Endothelial cell (in vitro differentiated cells): ENCODE measurements at regions not wholly inside any gene's neighbourhood (a gene's known extent, or its start where the extent isn't known, plus 50 kb on each side); places are given as distances from the start of the nearest gene placed in this dataset.
"Not testable (repeated sequence)": the region's sequence is repeated elsewhere in the genome, so short reads cannot be mapped to it uniquely, and the experiment has no call there.

ENCODE experiments used
- DNase-seq: peaks from one replicate; pipeline ENCODE4 v3.0.0; 2021; ENCODE audit warnings: low spot score
- H3K27ac Mint-ChIP-seq: one replicate; pipeline ENCODE4 v1.8.0; 2021; ENCODE audit warnings: mixed read lengths, inconsistent platforms; ENCODE audit not compliant: unreplicated experiment
- H3K27me3 Mint-ChIP-seq: one replicate; pipeline ENCODE4 v1.8.0; 2021; ENCODE audit warnings: mild to moderate bottlenecking, moderate library complexity, mixed read lengths, inconsistent platforms; ENCODE audit not compliant: unreplicated experiment
- H3K36me3 Mint-ChIP-seq: one replicate; pipeline ENCODE4 v1.8.0; 2021; ENCODE audit warnings: mild to moderate bottlenecking, low read depth, mixed read lengths, inconsistent platforms; ENCODE audit not compliant: unreplicated experiment
- H3K4me1 Mint-ChIP-seq: one replicate; pipeline ENCODE4 v1.8.0; 2021; ENCODE audit warnings: mild to moderate bottlenecking, mixed read lengths, inconsistent platforms; ENCODE audit not compliant: unreplicated experiment
- H3K4me3 Mint-ChIP-seq: one replicate; pipeline ENCODE4 v1.8.0; 2021; ENCODE audit warnings: mild to moderate bottlenecking, mixed read lengths, inconsistent platforms; ENCODE audit not compliant: unreplicated experiment
- H3K9me3 Mint-ChIP-seq: one replicate; pipeline ENCODE4 v1.8.0; 2021; ENCODE audit warnings: mixed read lengths, inconsistent platforms; ENCODE audit not compliant: unreplicated experiment
- TF ChIP-seq, protein P1 (sequence below): fragments of 200-600 bp; sonication (generic); IDR thresholded peaks from one replicate; pipeline ENCODE4 v1.5.0; 2021; ENCODE audit warnings: antibody characterized with exemption; ENCODE audit not compliant: unreplicated experiment

DNA sequence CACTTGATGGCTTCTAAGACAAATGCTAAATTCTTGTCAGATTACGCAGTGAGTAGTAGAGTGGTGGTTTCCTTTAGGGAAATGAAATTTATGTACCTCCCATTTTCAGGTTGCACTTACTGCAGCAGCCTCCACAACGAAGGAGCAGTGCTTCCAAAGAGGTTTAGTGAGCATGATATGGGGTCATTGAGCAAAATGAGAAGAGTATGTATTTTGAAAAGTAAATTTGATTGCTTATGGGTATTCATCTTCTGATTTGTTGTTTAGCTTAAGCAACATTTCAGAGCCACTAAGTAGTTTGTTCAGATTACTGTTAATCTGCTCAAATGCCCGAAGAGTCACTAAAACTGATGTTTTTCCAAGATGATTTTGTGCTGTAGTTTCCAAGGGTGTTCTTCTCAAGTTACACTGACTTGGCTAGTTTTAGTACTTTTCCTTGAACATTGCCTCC lies 493.6 kb downstream of the PCNX1 start:
- TF ChIP-seq, protein P1, sequence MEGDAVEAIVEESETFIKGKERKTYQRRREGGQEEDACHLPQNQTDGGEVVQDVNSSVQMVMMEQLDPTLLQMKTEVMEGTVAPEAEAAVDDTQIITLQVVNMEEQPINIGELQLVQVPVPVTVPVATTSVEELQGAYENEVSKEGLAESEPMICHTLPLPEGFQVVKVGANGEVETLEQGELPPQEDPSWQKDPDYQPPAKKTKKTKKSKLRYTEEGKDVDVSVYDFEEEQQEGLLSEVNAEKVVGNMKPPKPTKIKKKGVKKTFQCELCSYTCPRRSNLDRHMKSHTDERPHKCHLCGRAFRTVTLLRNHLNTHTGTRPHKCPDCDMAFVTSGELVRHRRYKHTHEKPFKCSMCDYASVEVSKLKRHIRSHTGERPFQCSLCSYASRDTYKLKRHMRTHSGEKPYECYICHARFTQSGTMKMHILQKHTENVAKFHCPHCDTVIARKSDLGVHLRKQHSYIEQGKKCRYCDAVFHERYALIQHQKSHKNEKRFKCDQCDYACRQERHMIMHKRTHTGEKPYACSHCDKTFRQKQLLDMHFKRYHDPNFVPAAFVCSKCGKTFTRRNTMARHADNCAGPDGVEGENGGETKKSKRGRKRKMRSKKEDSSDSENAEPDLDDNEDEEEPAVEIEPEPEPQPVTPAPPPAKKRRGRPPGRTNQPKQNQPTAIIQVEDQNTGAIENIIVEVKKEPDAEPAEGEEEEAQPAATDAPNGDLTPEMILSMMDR = no peak

DNA sequence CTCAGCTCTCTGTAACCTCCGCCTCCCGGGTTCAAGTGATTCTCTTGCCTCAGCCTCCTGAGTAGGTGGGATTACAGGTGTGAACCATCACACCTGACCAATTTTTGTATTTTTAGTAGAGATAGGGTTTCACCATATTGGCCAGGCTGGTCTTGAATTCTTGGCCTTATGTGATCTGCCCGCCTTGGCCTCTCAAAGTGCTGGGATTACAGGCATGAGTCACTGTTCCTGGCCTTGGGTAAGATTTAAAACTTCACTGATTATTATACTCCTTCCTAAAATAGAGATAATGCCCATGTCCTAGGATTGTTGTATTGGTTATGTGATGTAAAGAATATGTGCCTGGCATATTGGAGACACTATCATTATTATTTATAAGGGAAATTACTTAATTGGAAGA lies 495.2 kb downstream of the PCNX1 start:
- H3K9me3 Mint-ChIP-seq, H3K27me3 Mint-ChIP-seq, H3K4me1 Mint-ChIP-seq, H3K4me3 Mint-ChIP-seq, H3K36me3 Mint-ChIP-seq, H3K27ac Mint-ChIP-seq, DNase-seq: not testable (repeated sequence)

More for the DNA sequence above, 493.6 kb downstream of the PCNX1 start:
- Mint-ChIP-seq H3K4me3 (no peak overlapping the region), H3K27ac (no peak overlapping the region), H3K27me3 (no peaks in the 10 kb centered on the region), H3K36me3 (peaks cover 5% of the 10 kb centered on the region), H3K9me3 (no peaks in the 10 kb centered on the region), H3K4me1 (peaks cover 6% of the 10 kb centered on the region)
- no peak for DNase-seq

DNA sequence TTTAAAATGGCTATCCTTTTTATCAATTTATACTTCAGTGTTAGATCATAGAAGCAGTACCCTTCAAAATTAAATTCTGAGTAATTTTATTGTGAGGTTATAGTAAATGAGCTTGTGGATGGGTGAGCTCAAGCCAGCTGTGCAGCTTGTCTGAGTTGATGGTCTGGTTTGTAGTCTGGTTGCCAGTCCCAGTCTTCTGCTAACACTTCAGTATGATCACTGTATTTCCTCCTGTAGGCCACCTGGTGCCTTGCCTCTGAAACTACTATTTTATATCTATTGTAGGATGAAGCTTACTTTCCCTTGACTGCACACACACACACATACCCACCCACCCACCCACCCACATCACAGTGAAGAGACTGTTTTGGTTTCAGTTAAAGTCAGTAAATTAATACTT lies 496.4 kb downstream of the PCNX1 start:
- peak; percentile 6 for DNase-seq
- H3K9me3 Mint-ChIP-seq = no peaks in the 10 kb centered on the region
- peaks cover 12% of the 10 kb centered on the region for H3K4me1 Mint-ChIP-seq
- H3K36me3 Mint-ChIP-seq = peaks cover 5% of the 10 kb centered on the region
- H3K27me3 Mint-ChIP-seq = no peaks in the 10 kb centered on the region
- H3K4me3 Mint-ChIP-seq = no peak overlapping the region
- no peak overlapping the region for H3K27ac Mint-ChIP-seq
- TF ChIP-seq, protein P1 = no peak

DNA sequence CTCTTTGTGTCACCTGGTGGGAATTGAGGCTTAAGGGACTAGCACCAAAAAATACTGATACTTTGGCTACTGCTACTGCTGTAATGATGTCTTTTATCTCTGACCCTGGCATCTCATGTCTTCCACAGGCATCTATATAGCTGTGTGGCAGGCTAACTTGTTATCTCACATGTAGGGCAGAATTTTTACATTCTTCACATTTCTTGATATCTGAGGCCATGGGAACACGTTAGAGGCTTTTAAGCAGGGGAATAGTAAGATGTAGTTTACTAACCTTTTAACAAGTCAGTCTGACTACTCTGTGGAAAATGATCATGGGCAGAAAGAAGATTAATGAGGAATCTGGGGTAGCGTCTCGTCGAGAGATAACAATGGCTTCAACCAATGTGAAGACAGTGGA lies 498.4 kb downstream of the PCNX1 start:
- no peaks in the 10 kb centered on the region for H3K9me3 Mint-ChIP-seq
- H3K4me1 Mint-ChIP-seq = peaks cover 10% of the 10 kb centered on the region
- H3K36me3 Mint-ChIP-seq = peaks cover 5% of the 10 kb centered on the region
- no peak overlapping the region for H3K27ac Mint-ChIP-seq
- no peak for DNase-seq
- no peaks in the 10 kb centered on the region for H3K27me3 Mint-ChIP-seq
- H3K4me3 Mint-ChIP-seq = no peak overlapping the region
- TF ChIP-seq, protein P1 = no peak

DNA sequence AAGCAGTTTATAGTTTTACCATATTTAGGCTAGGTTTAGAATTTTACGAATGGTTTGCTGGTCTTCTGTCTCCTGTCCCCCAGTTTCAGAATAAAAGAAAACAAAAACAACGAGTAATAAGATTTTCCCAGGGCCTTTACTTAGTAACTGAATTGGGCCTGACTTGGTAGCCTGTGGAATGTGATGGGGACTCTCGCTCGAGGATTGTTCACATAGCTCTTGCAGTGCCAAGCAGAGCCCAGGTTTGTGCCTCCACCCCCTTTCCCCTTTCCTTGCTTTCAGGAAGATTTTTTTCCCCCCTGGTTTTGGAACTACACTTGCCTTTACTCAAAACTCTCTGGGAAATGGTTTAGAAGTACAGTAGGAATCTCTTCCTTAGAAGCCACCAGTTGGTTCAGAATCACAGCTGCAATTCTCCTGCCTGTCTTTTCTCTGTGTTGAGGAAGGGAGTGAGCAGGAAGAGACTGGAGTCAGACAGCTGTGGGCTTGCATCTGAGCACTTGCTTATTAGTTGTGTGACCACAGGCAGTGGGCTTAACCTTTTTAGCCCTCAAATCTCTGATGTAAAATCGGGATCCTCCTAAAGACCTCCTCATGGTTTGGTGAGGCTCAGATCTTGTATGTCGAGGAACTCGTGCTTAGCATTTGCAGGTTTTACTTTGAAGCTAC lies 501.2 kb downstream of the PCNX1 start:
- no peak for DNase-seq
- Mint-ChIP-seq H3K4me3 (no peak overlapping the region), H3K9me3 (no peaks in the 10 kb centered on the region), H3K27me3 (no peaks in the 10 kb centered on the region), H3K36me3 (peaks cover 9% of the 10 kb centered on the region), H3K4me1 (peaks cover 10% of the 10 kb centered on the region), H3K27ac (no peak overlapping the region)
- TF ChIP-seq, protein P1 = no peak
